Endothelial cell of umbilical vein (primary cell): ENCODE measurements at regions not wholly inside any gene's neighbourhood (a gene's known extent, or its start where the extent isn't known, plus 50 kb on each side); places are given as distances from the start of the nearest gene placed in this dataset.

ENCODE experiments used
- BruUV-seq: library from RNA; stranded (reverse); fragments of 400-500 nt; replicated peaks from 2 replicates; lab custom pipeline; 2021; lab: Mats Ljungman, UMichigan
- CTCF ChIA-PET: fragments of 300-600, 350-600 bp; sonication (Branson Sonifier 250); formaldehyde crosslinking; loops from one replicate; lab custom pipeline; 2021; ENCODE audit warnings: antibody characterized with exemption, inconsistent platforms; lab: Charles Lee
- POLR2A ChIA-PET: fragments of 300-600, 350-600 bp; sonication (Branson Sonifier 250); formaldehyde crosslinking; loops from one replicate; lab custom pipeline; 2021; ENCODE audit warnings: antibody characterized with exemption, inconsistent platforms; lab: Charles Lee
- DNase-seq: peaks from one replicate; pipeline ENCODE4 v3.0.0-alpha.2; 2011; ENCODE audit warnings: low read depth, low spot score
- FAIRE-seq: peaks from 2 replicates; lab custom pipeline; 2011; peaks lifted over from hg19 to GRCh38; lab: Jason Lieb, UNC
- H2AFZ ChIP-seq: 2 replicates; pipeline ENCODE4 v1.6.0; 2012; ENCODE audit warnings: low read depth, low read length, control low read depth, inconsistent platforms
- H3K27ac ChIP-seq: 2 replicates; pipeline ENCODE4 v1.5.1; 2011; ENCODE audit warnings: low read depth, mild to moderate bottlenecking, control low read depth, low read length, moderate library complexity; ENCODE audit not compliant: insufficient read depth
- H3K27me3 ChIP-seq, 2 experiments: 2 replicates each; pipeline versions ENCODE4 v1.6.0 to v1.6.1; 2011; ENCODE audit warnings: low read length in 2 of 2, mixed read lengths in 1 of 2; ENCODE audit not compliant: control insufficient read depth in 2 of 2, insufficient read depth in 2 of 2
- H3K36me3 ChIP-seq, 2 experiments: 2 replicates in 1 of 2; 3 replicates in 1 of 2; pipeline ENCODE4 v1.5.1; 2011; ENCODE audit warnings: low read length in 2 of 2, mild to moderate bottlenecking in 1 of 2, moderate library complexity in 1 of 2; ENCODE audit not compliant: control insufficient read depth in 2 of 2, insufficient read depth in 2 of 2; ENCODE audit errors: extremely low read depth in 1 of 2
- H3K4me1 ChIP-seq: 3 replicates; pipeline ENCODE4 v1.5.1; 2011; ENCODE audit warnings: mild to moderate bottlenecking, low read length; ENCODE audit not compliant: control insufficient read depth, insufficient read depth; ENCODE audit errors: extremely low read depth
- H3K4me2 ChIP-seq: 2 replicates; pipeline ENCODE4 v1.6.1; 2011; ENCODE audit warnings: low read length, control low read depth, mixed read lengths; ENCODE audit not compliant: insufficient read depth
- H3K4me3 ChIP-seq, 3 experiments: fragments of 200-600 bp in 1 of 3; sonication (generic), shearing (Covaris generic) in 1 of 3; replicated peaks in 1 of 3; 2 replicates each; pipeline ENCODE4 v1.5.1; 2011 to 2016; ENCODE audit warnings: control low read depth in 3 of 3, low read length in 3 of 3, mild to moderate bottlenecking in 2 of 3, inconsistent platforms in 1 of 3, low read depth in 1 of 3, moderate library complexity in 1 of 3; ENCODE audit not compliant: insufficient read depth in 1 of 3
- H3K79me2 ChIP-seq: 2 replicates; pipeline ENCODE4 v1.6.0; 2012; ENCODE audit warnings: low read length, inconsistent platforms; ENCODE audit not compliant: control insufficient read depth, insufficient read depth
- H3K9ac ChIP-seq: replicated peaks from 2 replicates; pipeline ENCODE3; 2011; ENCODE audit warnings: low read length, control low read depth; ENCODE audit not compliant: insufficient read depth; ENCODE audit errors: extremely low read depth
- H3K9me1 ChIP-seq: replicated peaks from 3 replicates; pipeline ENCODE4 v1.6.0; 2011; ENCODE audit warnings: mild to moderate bottlenecking, low read length; ENCODE audit not compliant: control insufficient read depth, insufficient read depth; ENCODE audit errors: extremely low read depth
- H3K9me3 ChIP-seq: replicated peaks from 2 replicates; pipeline ENCODE4 v1.5.1; 2012; ENCODE audit warnings: low read length, inconsistent platforms; ENCODE audit not compliant: control insufficient read depth, insufficient read depth
- H4K20me1 ChIP-seq: replicated peaks from 2 replicates; pipeline ENCODE3; 2011; ENCODE audit warnings: mild to moderate bottlenecking, low read length; ENCODE audit not compliant: control insufficient read depth, insufficient read depth; ENCODE audit errors: extremely low read depth
- CTCF ChIP-seq, 2 donors: IDR thresholded peaks; 1 replicate in 1 of 2; 2 replicates in 1 of 2; pipeline ENCODE4 v1.5.1; 2011; ENCODE audit warnings: low read length in 2 of 2, mild to moderate bottlenecking in 2 of 2, moderate library complexity in 2 of 2, control low read depth in 1 of 2, inconsistent platforms in 1 of 2, low read depth in 1 of 2; ENCODE audit not compliant: insufficient read depth in 1 of 2; ENCODE audit errors: extremely low read depth in 1 of 2
- EZH2 ChIP-seq: IDR thresholded peaks from 2 replicates; pipeline ENCODE4 v1.6.1; 2012; ENCODE audit warnings: borderline replicate concordance, low read depth, mild to moderate bottlenecking, moderate library complexity, low read length, inconsistent platforms; ENCODE audit not compliant: severe bottlenecking
- FOS ChIP-seq: IDR thresholded peaks from 2 replicates; pipeline ENCODE4 v1.6.1; 2011; ENCODE audit warnings: mild to moderate bottlenecking, low read length, moderate library complexity, borderline replicate concordance; ENCODE audit not compliant: insufficient read depth
- GATA2 ChIP-seq: IDR thresholded peaks from 2 replicates; pipeline ENCODE4 v1.7.0; 2011; ENCODE audit warnings: low read depth, mild to moderate bottlenecking, moderate library complexity, mixed read lengths, low read length; ENCODE audit not compliant: insufficient read length, insufficient read depth
- JUN ChIP-seq: IDR thresholded peaks from 2 replicates; pipeline ENCODE4 v1.6.1; 2011; ENCODE audit warnings: borderline replicate concordance, low read depth; ENCODE audit not compliant: insufficient read length, insufficient read depth
- MAX ChIP-seq: IDR thresholded peaks from 2 replicates; pipeline ENCODE4 v1.6.1; 2011; ENCODE audit not compliant: insufficient read depth, insufficient read length
- MYC ChIP-seq: IDR thresholded peaks from one replicate; pipeline ENCODE4 v1.6.1; 2011; ENCODE audit warnings: mild to moderate bottlenecking, low read depth, low read length
- POLR2A ChIP-seq: IDR thresholded peaks from 2 replicates; pipeline ENCODE4 v1.6.1; 2012; ENCODE audit warnings: low read depth, mild to moderate bottlenecking, control low read depth, low read length
- POLR2AphosphoS5 ChIP-seq: IDR thresholded peaks from 2 replicates; pipeline ENCODE4 v1.6.1; 2012; ENCODE audit warnings: low read depth, mild to moderate bottlenecking, control low read depth, low read length, moderate library complexity; ENCODE audit not compliant: insufficient read depth
- dilution Hi-C: fragments of 300-500 bp; cut with MboI; formaldehyde crosslinking; loops from one replicate; pipeline ENCODE4 v1.15.0; 2019; ENCODE audit warnings: low sequenced_read_pairs; ENCODE audit not compliant: extremely low pct_ligation_motif_present
- intact Hi-C: fragments of 100-400 bp; cut with micrococcal nuclease; formaldehyde crosslinking; loops from one replicate; pipeline ENCODE4 v1.10.0; 2022

- ChIA-PET CTCF (no interaction called here), POLR2A (no interaction called here)
- intact Hi-C loops: no loop called here
- dilution Hi-C loops: no loop called here
- H3K27ac ChIP-seq: no peak overlapping the region
- BruUV-seq: no TSS peak
- H3K9ac ChIP-seq: no peak overlapping the region
- no peaks in the 10 kb centered on the region for H3K9me1 ChIP-seq
- no peak for DNase-seq
- no peaks in the 10 kb centered on the region for H3K27me3 ChIP-seq
- H3K4me1 ChIP-seq: no peaks in the 10 kb centered on the region
- H4K20me1 ChIP-seq: no peaks in the 10 kb centered on the region
- no peak overlapping the region for H2AFZ ChIP-seq
- no peaks in the 10 kb centered on the region for H3K79me2 ChIP-seq
- no peak overlapping the region for H3K4me2 ChIP-seq
- no peak overlapping the region for H3K4me3 ChIP-seq
- no peaks in the 10 kb centered on the region for H3K36me3 ChIP-seq
- no peak for FAIRE-seq
- no peaks in the 10 kb centered on the region for H3K9me3 ChIP-seq
- TF ChIP-seq MAX: no peak
- no peak for TF ChIP-seq POLR2A
- TF ChIP-seq FOS: no peak
- TF ChIP-seq EZH2: no peak
- no peak for TF ChIP-seq POLR2AphosphoS5
- no peak for TF ChIP-seq MYC
- no peak for TF ChIP-seq JUN
- no peak for TF ChIP-seq GATA2
- TF ChIP-seq CTCF (IDR thresholded peaks at IDR 0.05; ENCODE audit: extremely low read depth in 1 of 2, insufficient read depth in 1 of 2, low read depth in 1 of 2, low read length in 2 of 2): no peak
These were observed 317.4 kb downstream of the C11orf87 start for GRCh38 chr11:109739379-109739778.
